Bronchial epithelial cell (primary cell): ENCODE measurements at regions not wholly inside any gene's neighbourhood (a gene's known extent, or its start where the extent isn't known, plus 50 kb on each side); places are given as distances from the start of the nearest gene placed in this dataset.

Experiments
- DNase-seq: peaks from one replicate; pipeline ENCODE4 v3.0.0-alpha.2; 2010; ENCODE audit warnings: low read depth
- FAIRE-seq: peaks from 2 replicates; lab custom pipeline; 2011; peaks lifted over from hg19 to GRCh38; lab: Jason Lieb, UNC
- H3K27me3 ChIP-seq: 2 replicates; pipeline ENCODE4 v1.5.1; 2011; ENCODE audit warnings: low read length; ENCODE audit not compliant: control insufficient read depth, insufficient read depth
- H3K36me3 ChIP-seq: 2 replicates; pipeline ENCODE4 v1.5.1; 2011; ENCODE audit warnings: low read length; ENCODE audit not compliant: control insufficient read depth, insufficient read depth
- H3K4me3 ChIP-seq: 2 replicates; pipeline ENCODE4 v1.5.1; 2011; ENCODE audit warnings: mild to moderate bottlenecking, low read depth, low read length, control low read depth
- TF ChIP-seq, protein P1 (sequence below): IDR thresholded peaks from 2 replicates; pipeline ENCODE4 v1.5.1; 2011; ENCODE audit warnings: mild to moderate bottlenecking, moderate library complexity, low read length, control low read depth, inconsistent platforms; ENCODE audit not compliant: insufficient read depth, severe bottlenecking

DNA sequence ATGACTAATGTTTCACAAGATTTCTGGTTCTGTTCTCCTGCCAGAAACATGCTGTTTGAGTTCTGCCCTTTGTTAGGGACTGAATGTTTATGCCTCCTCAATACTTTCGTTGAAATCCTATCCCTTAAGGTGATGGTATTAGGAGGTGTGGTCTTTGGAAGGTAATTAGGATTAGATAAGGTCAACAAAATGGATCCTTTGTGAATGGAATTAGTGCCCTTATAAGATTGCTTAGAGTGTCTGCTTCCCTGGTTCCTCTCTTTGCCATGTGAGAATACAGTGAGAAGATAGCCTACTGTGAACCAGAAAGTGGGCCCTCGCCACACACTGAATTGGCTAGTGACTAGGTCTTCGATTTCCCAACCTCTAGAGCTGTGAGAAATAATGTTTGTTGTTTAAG lies 621.4 kb upstream of the ALCAM start:
- Histone ChIP-seq H3K36me3 (no peaks in the 10 kb centered on the region), H3K27me3 (no peaks in the 10 kb centered on the region), H3K4me3 (no peak overlapping the region)
- FAIRE-seq (no peak), DNase-seq (no peak)
- TF ChIP-seq, protein P1, sequence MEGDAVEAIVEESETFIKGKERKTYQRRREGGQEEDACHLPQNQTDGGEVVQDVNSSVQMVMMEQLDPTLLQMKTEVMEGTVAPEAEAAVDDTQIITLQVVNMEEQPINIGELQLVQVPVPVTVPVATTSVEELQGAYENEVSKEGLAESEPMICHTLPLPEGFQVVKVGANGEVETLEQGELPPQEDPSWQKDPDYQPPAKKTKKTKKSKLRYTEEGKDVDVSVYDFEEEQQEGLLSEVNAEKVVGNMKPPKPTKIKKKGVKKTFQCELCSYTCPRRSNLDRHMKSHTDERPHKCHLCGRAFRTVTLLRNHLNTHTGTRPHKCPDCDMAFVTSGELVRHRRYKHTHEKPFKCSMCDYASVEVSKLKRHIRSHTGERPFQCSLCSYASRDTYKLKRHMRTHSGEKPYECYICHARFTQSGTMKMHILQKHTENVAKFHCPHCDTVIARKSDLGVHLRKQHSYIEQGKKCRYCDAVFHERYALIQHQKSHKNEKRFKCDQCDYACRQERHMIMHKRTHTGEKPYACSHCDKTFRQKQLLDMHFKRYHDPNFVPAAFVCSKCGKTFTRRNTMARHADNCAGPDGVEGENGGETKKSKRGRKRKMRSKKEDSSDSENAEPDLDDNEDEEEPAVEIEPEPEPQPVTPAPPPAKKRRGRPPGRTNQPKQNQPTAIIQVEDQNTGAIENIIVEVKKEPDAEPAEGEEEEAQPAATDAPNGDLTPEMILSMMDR = no peak

DNA sequence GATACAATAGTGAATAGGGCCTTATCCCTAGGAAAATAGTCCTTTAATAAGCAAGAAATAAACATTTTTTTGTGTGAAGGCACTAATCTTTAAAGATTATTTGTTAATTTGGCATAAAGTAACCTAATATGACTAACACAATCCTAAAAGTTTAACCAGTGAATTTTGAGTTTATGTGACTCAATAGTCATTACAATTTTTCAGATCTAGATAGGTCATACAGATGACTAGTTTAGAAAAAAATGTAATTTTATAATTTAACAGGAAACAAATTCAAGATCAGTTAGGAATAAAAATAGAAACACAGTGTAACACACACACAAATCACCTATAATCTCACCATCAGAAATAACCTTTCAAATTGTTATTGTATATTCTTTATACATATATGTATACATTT lies 620.7 kb upstream of the ALCAM start:
- Histone ChIP-seq H3K36me3 (no peaks in the 10 kb centered on the region), H3K27me3 (no peaks in the 10 kb centered on the region), H3K4me3 (no peak overlapping the region)
- TF ChIP-seq, protein P1 = no peak
- FAIRE-seq (no peak), DNase-seq (peak; percentile 15)

DNA sequence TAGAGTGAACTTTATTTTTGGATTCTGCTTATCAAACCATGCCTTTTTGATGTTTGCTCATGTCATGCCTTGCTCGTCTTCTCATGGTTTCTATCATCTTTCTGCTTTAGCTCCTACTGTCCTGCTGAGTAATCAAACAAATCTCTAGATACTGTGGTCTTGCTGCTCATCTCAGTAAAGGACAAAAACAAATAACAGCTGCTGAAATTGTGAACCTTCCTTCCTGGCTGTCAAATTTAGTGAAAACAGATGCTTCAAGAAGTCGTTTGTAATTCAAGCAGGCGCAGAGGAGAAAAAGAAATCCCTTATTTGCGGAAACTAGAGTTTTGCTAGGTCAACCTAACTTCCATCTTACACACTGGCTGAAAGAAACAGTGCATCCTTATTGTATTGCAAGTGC lies 616.1 kb upstream of the ALCAM start:
- TF ChIP-seq, protein P1 = no peak
- Histone ChIP-seq H3K36me3 (no peaks in the 10 kb centered on the region), H3K27me3 (no peaks in the 10 kb centered on the region), H3K4me3 (no peak overlapping the region)
- DNase-seq = no peak
- no peak for FAIRE-seq

- TF ChIP-seq, protein P1 = no peak
- H3K27me3 ChIP-seq = no peaks in the 10 kb centered on the region
- no peaks in the 10 kb centered on the region for H3K36me3 ChIP-seq
- no peak overlapping the region for H3K4me3 ChIP-seq
- no peak for FAIRE-seq
- DNase-seq = peak; percentile 2
Observed at GRCh38 chr3:104755791-104756190, 610.9 kb upstream of the ALCAM start.

DNA sequence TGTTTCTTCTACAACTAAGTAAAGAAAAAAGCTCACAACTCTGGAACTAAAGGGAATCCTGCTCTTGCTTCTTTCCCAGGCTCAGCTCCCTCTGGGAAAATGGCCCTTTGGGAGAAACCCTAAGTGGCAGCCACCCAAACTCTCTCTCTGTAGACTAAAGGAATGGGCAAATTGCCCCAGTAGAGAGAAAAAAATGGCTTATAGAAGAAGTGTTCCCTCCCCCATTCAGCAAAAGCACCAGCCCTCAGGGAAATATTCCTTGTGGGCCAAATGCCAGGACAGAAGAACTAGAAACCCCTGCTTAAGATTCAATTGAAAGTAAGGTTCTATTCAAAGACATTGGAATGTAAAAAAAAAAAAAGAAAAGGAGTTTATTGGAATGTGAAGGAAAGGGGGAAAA lies 603.7 kb upstream of the ALCAM start:
- TF ChIP-seq, protein P1 = no peak
- Histone ChIP-seq H3K36me3 (no peaks in the 10 kb centered on the region), H3K4me3 (no peak overlapping the region), H3K27me3 (no peaks in the 10 kb centered on the region)
- DNase-seq = no peak
- no peak for FAIRE-seq

- Histone ChIP-seq H3K36me3 (no peaks in the 10 kb centered on the region), H3K27me3 (no peaks in the 10 kb centered on the region), H3K4me3 (no peak overlapping the region)
- TF ChIP-seq, protein P1 = no peak
- no peak for DNase-seq
- no peak for FAIRE-seq
Observed at GRCh38 chr3:104764496-104764895, 602.2 kb upstream of the ALCAM start.
